ENCODE measurements at regions not wholly inside any gene's neighbourhood (a gene's known extent, or its start where the extent isn't known, plus 50 kb on each side); places are given as distances from the start of the nearest gene placed in this dataset.
A peak's percentile ranks its signal among the peaks of the same experiment; 100 is the strongest.

- Histone ChIP-seq H3K4me3 (replicated peaks in 1 of 3; ENCODE audit: low read depth in 2 of 3, low read length in 3 of 3) (no peak overlapping the region), H3K27ac (ENCODE audit: low read depth in 1 of 2, low read length in 2 of 2) (no peak overlapping the region), H4K20me1 (ENCODE audit: insufficient read depth, low read length) (no peaks in the 10 kb centered on the region), H3K4me2 (replicated peaks; ENCODE audit: extremely low read depth, low read length, poor library complexity, severe bottlenecking) (no peak overlapping the region), H3K9me3 (replicated peaks in 1 of 2; ENCODE audit: control insufficient read depth in 1 of 2, insufficient read depth in 1 of 2, low read length in 2 of 2) (no peaks in the 10 kb centered on the region), H2AFZ (ENCODE audit: insufficient read depth, low read depth, low read length, poor library complexity, severe bottlenecking) (no peak overlapping the region), H3K9ac (ENCODE audit: insufficient read depth, low read length, poor library complexity, severe bottlenecking) (no peak overlapping the region), H3K79me2 (ENCODE audit: insufficient read depth, low read length) (no peaks in the 10 kb centered on the region), H3K27me3 (ENCODE audit: control insufficient read depth in 2 of 2, insufficient read depth in 2 of 2, low read length in 2 of 2) (no peaks in the 10 kb centered on the region), H3K4me1 (ENCODE audit: control insufficient read depth in 1 of 2, insufficient read depth in 2 of 2, low read length in 2 of 2) (peaks cover 27% of the 10 kb centered on the region in 2 donors), H3K36me3 (replicated peaks in 1 of 2; ENCODE audit: control insufficient read depth in 1 of 2, insufficient read depth in 2 of 2, low read length in 2 of 2) (no peaks in the 10 kb centered on the region)
- Mint-ChIP-seq H3K4me3 (no peak overlapping the region), H3K4me1 (peaks cover 35% of the 10 kb centered on the region), H3K27me3 (ENCODE audit: low read depth in 3 of 3) (peaks cover 0 to 1% (median 0%) of the 10 kb centered on the region in 3 donors), H3K27ac (no peak overlapping the region), H3K9me3 (no peaks in the 10 kb centered on the region), H3K36me3 (no peaks in the 10 kb centered on the region)
- DNase-seq = no peak
- no peak for TF ChIP-seq CTCF (IDR thresholded peaks at IDR 0.05)
- intact Hi-C loops (cut with micrococcal nuclease) = loop anchor here in 1 of 2 donors (10.0 kb wide), 1 partner anchor 237 kb away; no protein-coding TSS in a partner anchor
- 100% methylated on average over 2 of the region's 5 CpGs for WGBS (ENCODE audit: insufficient coverage)
Measured at GRCh38 chr3:72341380-72341770, 506.9 kb downstream of the SHQ1 start.

- Histone ChIP-seq H3K9me3 (replicated peaks in 1 of 2; ENCODE audit: control insufficient read depth in 1 of 2, insufficient read depth in 1 of 2, low read length in 2 of 2) (no peaks in the 10 kb centered on the region), H2AFZ (ENCODE audit: insufficient read depth, low read depth, low read length, poor library complexity, severe bottlenecking) (no peak overlapping the region), H3K4me1 (ENCODE audit: control insufficient read depth in 1 of 2, insufficient read depth in 2 of 2, low read length in 2 of 2) (peaks cover 20% of the 10 kb centered on the region in 2 donors), H3K36me3 (replicated peaks in 1 of 2; ENCODE audit: control insufficient read depth in 1 of 2, insufficient read depth in 2 of 2, low read length in 2 of 2) (no peaks in the 10 kb centered on the region), H3K9ac (ENCODE audit: insufficient read depth, low read length, poor library complexity, severe bottlenecking) (no peak overlapping the region), H3K27ac (ENCODE audit: low read depth in 1 of 2, low read length in 2 of 2) (no peak overlapping the region), H3K4me3 (replicated peaks in 1 of 3; ENCODE audit: low read depth in 2 of 3, low read length in 3 of 3) (no peak overlapping the region), H3K79me2 (ENCODE audit: insufficient read depth, low read length) (no peaks in the 10 kb centered on the region), H3K27me3 (ENCODE audit: control insufficient read depth in 2 of 2, insufficient read depth in 2 of 2, low read length in 2 of 2) (no peaks in the 10 kb centered on the region), H3K4me2 (replicated peaks; ENCODE audit: extremely low read depth, low read length, poor library complexity, severe bottlenecking) (no peak overlapping the region), H4K20me1 (ENCODE audit: insufficient read depth, low read length) (no peaks in the 10 kb centered on the region)
- 96% methylated on average over 9 of the region's 12 CpGs for WGBS (ENCODE audit: insufficient coverage)
- intact Hi-C loops (cut with micrococcal nuclease) = loop anchor here in 1 of 2 donors (10.0 kb wide), 1 partner anchor 236 kb away; no protein-coding TSS in a partner anchor
- H3K4me1 Mint-ChIP-seq = peaks cover 28% of the 10 kb centered on the region
- H3K27me3 Mint-ChIP-seq (ENCODE audit: low read depth in 3 of 3) = peaks cover 0 to 1% (median 0%) of the 10 kb centered on the region in 3 donors
- no peak for DNase-seq
- H3K4me3 Mint-ChIP-seq = no peak overlapping the region
- H3K27ac Mint-ChIP-seq = peak overlapping the region in 1 of 7 donors; percentile 14
- no peaks in the 10 kb centered on the region for H3K36me3 Mint-ChIP-seq
- no peaks in the 10 kb centered on the region for H3K9me3 Mint-ChIP-seq
- no peak for TF ChIP-seq CTCF (IDR thresholded peaks at IDR 0.05)
Measured at GRCh38 chr3:72340476-72341379, 507.5 kb downstream of the SHQ1 start.
